ENCODE measurements at regions not wholly inside any gene's neighbourhood (a gene's known extent, or its start where the extent isn't known, plus 50 kb on each side); places are given as distances from the start of the nearest gene placed in this dataset.
A peak's percentile ranks its signal among the peaks of the same experiment; 100 is the strongest.
"Not testable (repeated sequence)": the region's sequence is repeated elsewhere in the genome, so short reads cannot be mapped to it uniquely, and the experiment has no call there.

- Mint-ChIP-seq H3K9me3 (ENCODE audit: unreplicated experiment) (peaks cover 6% of the 10 kb centered on the region), H3K27ac (ENCODE audit: low read depth, unreplicated experiment) (no peak overlapping the region), H3K27me3 (ENCODE audit: insufficient read depth, unreplicated experiment) (no peaks in the 10 kb centered on the region), H3K36me3 (ENCODE audit: insufficient read depth, unreplicated experiment) (no peaks in the 10 kb centered on the region), H3K4me3 (ENCODE audit: unreplicated experiment) (no peak overlapping the region), H3K4me1 (ENCODE audit: insufficient read depth, unreplicated experiment) (no peaks in the 10 kb centered on the region)
- POLR2A ChIA-PET, result no interaction called here
- TF ChIP-seq CTCF (IDR thresholded peaks at IDR 0.05; ENCODE audit: unreplicated experiment), result no peak
- CTCF ChIA-PET, result no interaction called here
- intact Hi-C loops (cut with micrococcal nuclease), result no loop called here
- no TSS peak for BruUV-seq (replicated peaks)
- peak; percentile 2 for DNase-seq (ENCODE audit: unreplicated experiment)
These were observed 1519.6 kb downstream of the REEP3 start for GRCh38 chr10:65040796-65041195.

GRCh38 chr10:65041307-65041706 is 1520.1 kb downstream of the REEP3 start:
- CTCF ChIA-PET, result no interaction called here
- intact Hi-C loops (cut with micrococcal nuclease), result no loop called here

GRCh38 chr10:65042496-65042895 is 1521.3 kb downstream of the REEP3 start:
- intact Hi-C loops (cut with micrococcal nuclease), result no loop called here
- Mint-ChIP-seq H3K4me3 (ENCODE audit: unreplicated experiment) (no peak overlapping the region), H3K9me3 (ENCODE audit: unreplicated experiment) (peaks cover 5% of the 10 kb centered on the region), H3K27me3 (ENCODE audit: insufficient read depth, unreplicated experiment) (no peaks in the 10 kb centered on the region), H3K4me1 (ENCODE audit: insufficient read depth, unreplicated experiment) (no peaks in the 10 kb centered on the region), H3K36me3 (ENCODE audit: insufficient read depth, unreplicated experiment) (no peaks in the 10 kb centered on the region), H3K27ac (ENCODE audit: low read depth, unreplicated experiment) (no peak overlapping the region)
- POLR2A ChIA-PET, result no interaction called here
- no peak for TF ChIP-seq CTCF (IDR thresholded peaks at IDR 0.05; ENCODE audit: unreplicated experiment)
- no TSS peak for BruUV-seq (replicated peaks)
- no peak for DNase-seq (ENCODE audit: unreplicated experiment)
- CTCF ChIA-PET, result interaction anchor here (0.7 kb wide), 1 partner anchor 45 kb away, joined by 3 read pairs; no protein-coding TSS in a partner anchor

More at GRCh38 chr10:65041307-65041706, 1520.1 kb downstream of the REEP3 start:
- TF ChIP-seq CTCF (IDR thresholded peaks at IDR 0.05; ENCODE audit: unreplicated experiment), result no peak
- no TSS peak for BruUV-seq (replicated peaks)
- H3K27ac Mint-ChIP-seq (ENCODE audit: low read depth, unreplicated experiment), result no peak overlapping the region
- no peaks in the 10 kb centered on the region for H3K4me1 Mint-ChIP-seq (ENCODE audit: insufficient read depth, unreplicated experiment)
- peaks cover 6% of the 10 kb centered on the region for H3K9me3 Mint-ChIP-seq (ENCODE audit: unreplicated experiment)
- no peaks in the 10 kb centered on the region for H3K36me3 Mint-ChIP-seq (ENCODE audit: insufficient read depth, unreplicated experiment)
- H3K4me3 Mint-ChIP-seq (ENCODE audit: unreplicated experiment), result no peak overlapping the region
- no peak for DNase-seq (ENCODE audit: unreplicated experiment)
- H3K27me3 Mint-ChIP-seq (ENCODE audit: insufficient read depth, unreplicated experiment), result no peaks in the 10 kb centered on the region
- POLR2A ChIA-PET, result no interaction called here

GRCh38 chr10:65046831-65047230 is 1525.6 kb downstream of the REEP3 start:
- CTCF ChIA-PET, result interaction anchor here (0.6 kb wide), 1 partner anchor 169 kb away, joined by 6 read pairs; no protein-coding TSS in a partner anchor
- Mint-ChIP-seq H3K4me3 (ENCODE audit: unreplicated experiment) (no peak overlapping the region), H3K27ac (ENCODE audit: low read depth, unreplicated experiment) (no peak overlapping the region), H3K4me1 (ENCODE audit: insufficient read depth, unreplicated experiment) (no peaks in the 10 kb centered on the region), H3K9me3 (ENCODE audit: unreplicated experiment) (no peaks in the 10 kb centered on the region), H3K36me3 (ENCODE audit: insufficient read depth, unreplicated experiment) (no peaks in the 10 kb centered on the region), H3K27me3 (ENCODE audit: insufficient read depth, unreplicated experiment) (no peaks in the 10 kb centered on the region)
- intact Hi-C loops (cut with micrococcal nuclease), result no loop called here
- BruUV-seq (replicated peaks), result no TSS peak
- POLR2A ChIA-PET, result no interaction called here
- TF ChIP-seq CTCF (IDR thresholded peaks at IDR 0.05; ENCODE audit: unreplicated experiment), result no peak
- no peak for DNase-seq (ENCODE audit: unreplicated experiment)

GRCh38 chr10:65052111-65052510 is 1530.9 kb downstream of the REEP3 start:
- H3K27ac Mint-ChIP-seq (ENCODE audit: low read depth, unreplicated experiment); H3K4me3 Mint-ChIP-seq (ENCODE audit: unreplicated experiment); CTCF ChIA-PET; H3K27me3 Mint-ChIP-seq (ENCODE audit: insufficient read depth, unreplicated experiment); POLR2A ChIA-PET; intact Hi-C loops (cut with micrococcal nuclease); H3K36me3 Mint-ChIP-seq (ENCODE audit: insufficient read depth, unreplicated experiment); H3K4me1 Mint-ChIP-seq (ENCODE audit: insufficient read depth, unreplicated experiment); BruUV-seq (replicated peaks); DNase-seq (ENCODE audit: unreplicated experiment); H3K9me3 Mint-ChIP-seq (ENCODE audit: unreplicated experiment): not testable (repeated sequence)

GRCh38 chr10:65053397-65053796 is 1532.2 kb downstream of the REEP3 start:
- H3K9me3 Mint-ChIP-seq (ENCODE audit: unreplicated experiment); CTCF ChIA-PET; intact Hi-C loops (cut with micrococcal nuclease); POLR2A ChIA-PET; H3K4me3 Mint-ChIP-seq (ENCODE audit: unreplicated experiment); DNase-seq (ENCODE audit: unreplicated experiment); BruUV-seq (replicated peaks); H3K4me1 Mint-ChIP-seq (ENCODE audit: insufficient read depth, unreplicated experiment); H3K27me3 Mint-ChIP-seq (ENCODE audit: insufficient read depth, unreplicated experiment); H3K27ac Mint-ChIP-seq (ENCODE audit: low read depth, unreplicated experiment); H3K36me3 Mint-ChIP-seq (ENCODE audit: insufficient read depth, unreplicated experiment): not testable (repeated sequence)

- not testable (repeated sequence) for BruUV-seq (replicated peaks)
These were observed 1532.7 kb downstream of the REEP3 start for GRCh38 chr10:65053831-65054351.

More at GRCh38 chr10:65053831-65054351, 1532.7 kb downstream of the REEP3 start:
- H3K27ac Mint-ChIP-seq (ENCODE audit: low read depth, unreplicated experiment); intact Hi-C loops (cut with micrococcal nuclease); H3K9me3 Mint-ChIP-seq (ENCODE audit: unreplicated experiment); H3K4me1 Mint-ChIP-seq (ENCODE audit: insufficient read depth, unreplicated experiment); DNase-seq (ENCODE audit: unreplicated experiment); H3K27me3 Mint-ChIP-seq (ENCODE audit: insufficient read depth, unreplicated experiment); H3K4me3 Mint-ChIP-seq (ENCODE audit: unreplicated experiment); H3K36me3 Mint-ChIP-seq (ENCODE audit: insufficient read depth, unreplicated experiment); CTCF ChIA-PET; POLR2A ChIA-PET: not testable (repeated sequence)

Measured in MCF 10A (cell line).